Keratinocyte (primary cell): ENCODE measurements at regions not wholly inside any gene's neighbourhood (a gene's known extent, or its start where the extent isn't known, plus 50 kb on each side); places are given as distances from the start of the nearest gene placed in this dataset.

Experiments
- EZH2 ChIP-seq: IDR thresholded peaks from one replicate; pipeline ENCODE4 v1.6.1; 2012; ENCODE audit warnings: inconsistent platforms, mild to moderate bottlenecking, low read length, moderate library complexity
- TF ChIP-seq, protein P1 (sequence below), 3 experiments: IDR thresholded peaks in 1 of 3; conservative IDR thresholded peaks in 1 of 3; optimal IDR thresholded peaks in 1 of 3; 2 replicates in 2 of 3; 3 replicates in 1 of 3; pipeline versions ENCODE3 to v1.5.1; 2011; ENCODE audit warnings: low read length in 3 of 3, mild to moderate bottlenecking in 3 of 3, moderate library complexity in 2 of 3, control low read depth in 1 of 3, inconsistent platforms in 1 of 3; ENCODE audit not compliant: insufficient read depth in 2 of 3; ENCODE audit errors: extremely low read depth in 1 of 3

DNA sequence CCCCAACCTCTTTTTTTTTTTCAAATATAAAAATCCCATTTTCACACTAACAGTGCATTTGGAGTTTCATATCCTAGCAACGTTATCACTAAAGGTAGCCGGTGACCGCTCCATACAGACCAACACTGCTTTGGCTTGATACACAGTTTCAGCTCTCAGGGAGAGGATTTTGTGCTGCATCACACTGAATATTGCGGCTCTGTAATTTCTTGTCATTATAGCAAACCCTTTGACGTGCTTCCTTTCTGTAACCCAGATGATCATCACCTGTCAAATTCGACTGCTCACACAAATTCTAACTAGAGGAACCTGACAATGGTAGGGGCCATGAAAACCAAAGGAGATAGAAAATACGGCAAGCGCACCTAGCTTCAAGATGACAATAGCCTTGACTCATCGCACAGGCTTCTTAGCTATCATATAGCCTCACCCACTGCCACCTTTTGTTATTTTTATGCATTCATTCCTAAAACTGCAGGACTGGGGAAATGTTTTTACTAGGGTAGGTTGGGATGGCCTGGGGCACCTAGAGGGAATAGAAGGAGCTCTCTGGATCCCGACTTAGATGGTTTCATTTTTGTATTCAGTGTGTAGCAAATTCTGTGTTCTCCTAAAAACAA, 582.9 kb upstream of the PIK3C3 start:
- TF ChIP-seq, protein P1, sequence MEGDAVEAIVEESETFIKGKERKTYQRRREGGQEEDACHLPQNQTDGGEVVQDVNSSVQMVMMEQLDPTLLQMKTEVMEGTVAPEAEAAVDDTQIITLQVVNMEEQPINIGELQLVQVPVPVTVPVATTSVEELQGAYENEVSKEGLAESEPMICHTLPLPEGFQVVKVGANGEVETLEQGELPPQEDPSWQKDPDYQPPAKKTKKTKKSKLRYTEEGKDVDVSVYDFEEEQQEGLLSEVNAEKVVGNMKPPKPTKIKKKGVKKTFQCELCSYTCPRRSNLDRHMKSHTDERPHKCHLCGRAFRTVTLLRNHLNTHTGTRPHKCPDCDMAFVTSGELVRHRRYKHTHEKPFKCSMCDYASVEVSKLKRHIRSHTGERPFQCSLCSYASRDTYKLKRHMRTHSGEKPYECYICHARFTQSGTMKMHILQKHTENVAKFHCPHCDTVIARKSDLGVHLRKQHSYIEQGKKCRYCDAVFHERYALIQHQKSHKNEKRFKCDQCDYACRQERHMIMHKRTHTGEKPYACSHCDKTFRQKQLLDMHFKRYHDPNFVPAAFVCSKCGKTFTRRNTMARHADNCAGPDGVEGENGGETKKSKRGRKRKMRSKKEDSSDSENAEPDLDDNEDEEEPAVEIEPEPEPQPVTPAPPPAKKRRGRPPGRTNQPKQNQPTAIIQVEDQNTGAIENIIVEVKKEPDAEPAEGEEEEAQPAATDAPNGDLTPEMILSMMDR (optimal IDR thresholded peaks at IDR 0.05 in 1 of 3, IDR thresholded peaks at IDR 0.05 in 1 of 3, conservative IDR thresholded peaks at IDR 0.05 in 1 of 3; ENCODE audit: extremely low read depth in 1 of 3, insufficient read depth in 2 of 3, low read length in 3 of 3), result no peak
- no peak for TF ChIP-seq EZH2
